Ishikawa (cell line): ENCODE measurements at regions not wholly inside any gene's neighbourhood (a gene's known extent, or its start where the extent isn't known, plus 50 kb on each side); places are given as distances from the start of the nearest gene placed in this dataset.

Source experiments
- CEBPB ChIP-seq: IDR thresholded peaks from 2 replicates; pipeline ENCODE4 v1.6.1; 2012
- CREB1 ChIP-seq: IDR thresholded peaks from 2 replicates; pipeline ENCODE4 v1.6.1; 2012; ENCODE audit warnings: low read depth
- EGR1 ChIP-seq: IDR thresholded peaks from 2 replicates; pipeline ENCODE4 v1.6.1; 2012
- EP300 ChIP-seq: IDR thresholded peaks from 2 replicates; pipeline ENCODE4 v1.6.1; 2012; ENCODE audit warnings: borderline replicate concordance
- FOXM1 ChIP-seq: IDR thresholded peaks from 2 replicates; pipeline ENCODE4 v1.6.1; 2012; ENCODE audit warnings: low read depth, borderline replicate concordance
- NFIC ChIP-seq: IDR thresholded peaks from 2 replicates; pipeline ENCODE4 v1.6.1; 2012
- RAD21 ChIP-seq: IDR thresholded peaks from 2 replicates; pipeline ENCODE4 v1.6.1; 2012; ENCODE audit warnings: low read depth
- TAF1 ChIP-seq: IDR thresholded peaks from 2 replicates; pipeline ENCODE4 v1.6.1; 2012; ENCODE audit warnings: low read depth, mild to moderate bottlenecking
- TCF12 ChIP-seq: IDR thresholded peaks from 2 replicates; pipeline ENCODE4 v1.6.1; 2012; ENCODE audit warnings: low read depth
- TEAD4 ChIP-seq: IDR thresholded peaks from 2 replicates; pipeline ENCODE4 v1.6.1; 2012
- YY1 ChIP-seq: IDR thresholded peaks from 2 replicates; pipeline ENCODE4 v1.6.1; 2012; ENCODE audit warnings: low read depth
- TF ChIP-seq, protein P1 (sequence below): IDR thresholded peaks from 2 replicates; pipeline ENCODE4 v1.6.1; 2012
- TF ChIP-seq, protein P2 (sequence below): IDR thresholded peaks from 2 replicates; pipeline ENCODE4 v1.6.1; 2012; ENCODE audit warnings: low read depth, mild to moderate bottlenecking
- TF ChIP-seq, protein P3 (sequence below): IDR thresholded peaks from 2 replicates; pipeline ENCODE4 v1.6.1; 2012

DNA sequence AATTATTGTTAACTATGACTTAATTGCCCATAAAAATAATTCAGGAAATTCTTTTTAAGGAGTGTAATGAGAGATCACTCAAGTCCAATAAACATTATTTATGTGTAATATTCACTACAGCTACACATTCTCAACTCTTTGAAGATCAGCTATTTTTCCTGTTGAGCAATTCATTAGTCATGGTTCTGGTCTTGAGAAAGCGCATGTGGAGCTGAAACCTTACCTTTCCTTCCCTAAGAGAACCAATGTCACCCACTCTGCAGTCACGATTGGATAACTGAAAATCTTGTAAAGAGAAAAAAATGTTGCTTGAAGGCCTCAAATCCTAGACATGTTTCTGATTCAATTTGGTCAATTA is 736.9 kb upstream of the MARCKS start:
- TF ChIP-seq, protein P1, sequence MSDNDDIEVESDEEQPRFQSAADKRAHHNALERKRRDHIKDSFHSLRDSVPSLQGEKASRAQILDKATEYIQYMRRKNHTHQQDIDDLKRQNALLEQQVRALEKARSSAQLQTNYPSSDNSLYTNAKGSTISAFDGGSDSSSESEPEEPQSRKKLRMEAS = no peak
- TF ChIP-seq TAF1 = no peak
- TF ChIP-seq, protein P2, sequence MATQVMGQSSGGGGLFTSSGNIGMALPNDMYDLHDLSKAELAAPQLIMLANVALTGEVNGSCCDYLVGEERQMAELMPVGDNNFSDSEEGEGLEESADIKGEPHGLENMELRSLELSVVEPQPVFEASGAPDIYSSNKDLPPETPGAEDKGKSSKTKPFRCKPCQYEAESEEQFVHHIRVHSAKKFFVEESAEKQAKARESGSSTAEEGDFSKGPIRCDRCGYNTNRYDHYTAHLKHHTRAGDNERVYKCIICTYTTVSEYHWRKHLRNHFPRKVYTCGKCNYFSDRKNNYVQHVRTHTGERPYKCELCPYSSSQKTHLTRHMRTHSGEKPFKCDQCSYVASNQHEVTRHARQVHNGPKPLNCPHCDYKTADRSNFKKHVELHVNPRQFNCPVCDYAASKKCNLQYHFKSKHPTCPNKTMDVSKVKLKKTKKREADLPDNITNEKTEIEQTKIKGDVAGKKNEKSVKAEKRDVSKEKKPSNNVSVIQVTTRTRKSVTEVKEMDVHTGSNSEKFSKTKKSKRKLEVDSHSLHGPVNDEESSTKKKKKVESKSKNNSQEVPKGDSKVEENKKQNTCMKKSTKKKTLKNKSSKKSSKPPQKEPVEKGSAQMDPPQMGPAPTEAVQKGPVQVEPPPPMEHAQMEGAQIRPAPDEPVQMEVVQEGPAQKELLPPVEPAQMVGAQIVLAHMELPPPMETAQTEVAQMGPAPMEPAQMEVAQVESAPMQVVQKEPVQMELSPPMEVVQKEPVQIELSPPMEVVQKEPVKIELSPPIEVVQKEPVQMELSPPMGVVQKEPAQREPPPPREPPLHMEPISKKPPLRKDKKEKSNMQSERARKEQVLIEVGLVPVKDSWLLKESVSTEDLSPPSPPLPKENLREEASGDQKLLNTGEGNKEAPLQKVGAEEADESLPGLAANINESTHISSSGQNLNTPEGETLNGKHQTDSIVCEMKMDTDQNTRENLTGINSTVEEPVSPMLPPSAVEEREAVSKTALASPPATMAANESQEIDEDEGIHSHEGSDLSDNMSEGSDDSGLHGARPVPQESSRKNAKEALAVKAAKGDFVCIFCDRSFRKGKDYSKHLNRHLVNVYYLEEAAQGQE = no peak
- no peak; the same call in 1 of the 2 replicates for TF ChIP-seq FOXM1
- peak; percentile 16; the same call in 1 of the 2 replicates for TF ChIP-seq EP300
- TF ChIP-seq CEBPB = peak; percentile 71
- 0 out of 2 replicates have a peak, but pooled peaks have one; percentile 21 for TF ChIP-seq NFIC
- TF ChIP-seq YY1 = no peak
- TF ChIP-seq TEAD4 = peak; percentile 50; the same call in 1 of the 2 replicates
- TF ChIP-seq RAD21 = no peak
- TF ChIP-seq, protein P3, sequence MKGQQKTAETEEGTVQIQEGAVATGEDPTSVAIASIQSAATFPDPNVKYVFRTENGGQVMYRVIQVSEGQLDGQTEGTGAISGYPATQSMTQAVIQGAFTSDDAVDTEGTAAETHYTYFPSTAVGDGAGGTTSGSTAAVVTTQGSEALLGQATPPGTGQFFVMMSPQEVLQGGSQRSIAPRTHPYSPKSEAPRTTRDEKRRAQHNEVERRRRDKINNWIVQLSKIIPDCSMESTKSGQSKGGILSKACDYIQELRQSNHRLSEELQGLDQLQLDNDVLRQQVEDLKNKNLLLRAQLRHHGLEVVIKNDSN = no peak
- no peak for TF ChIP-seq EGR1
- peak; percentile 46; the same call in 1 of the 2 replicates for TF ChIP-seq TCF12
- TF ChIP-seq CREB1 = no peak
